Pulmonary artery endothelial cell (primary cell): ENCODE measurements at regions not wholly inside any gene's neighbourhood (a gene's known extent, or its start where the extent isn't known, plus 50 kb on each side); places are given as distances from the start of the nearest gene placed in this dataset.
A peak's percentile ranks its signal among the peaks of the same experiment; 100 is the strongest.
"Not testable (repeated sequence)": the region's sequence is repeated elsewhere in the genome, so short reads cannot be mapped to it uniquely, and the experiment has no call there.

Source experiments
- DNase-seq: peaks from one replicate; pipeline ENCODE4 v3.0.0-alpha.2; 2011; ENCODE audit warnings: low read depth, low spot score

GRCh38 chr12:20028033-20028432, 340.3 kb upstream of the PDE3A start:
- no peak for DNase-seq

GRCh38 chr12:20030826-20031225, 337.5 kb upstream of the PDE3A start:
- peak; percentile 91 for DNase-seq

GRCh38 chr12:20039562-20039961, 328.8 kb upstream of the PDE3A start:
- no peak for DNase-seq

- DNase-seq = no peak
Observed at GRCh38 chr12:20040184-20040583, 328.2 kb upstream of the PDE3A start.

- DNase-seq = no peak
Observed at GRCh38 chr12:20040831-20041230, 327.5 kb upstream of the PDE3A start.

GRCh38 chr12:20044351-20044750, 324.0 kb upstream of the PDE3A start:
- no peak for DNase-seq

GRCh38 chr12:20044846-20045245, 323.5 kb upstream of the PDE3A start:
- DNase-seq = no peak

GRCh38 chr12:20047901-20048300, 320.4 kb upstream of the PDE3A start:
- no peak for DNase-seq

- DNase-seq = no peak
Observed at GRCh38 chr12:20050221-20050620, 318.1 kb upstream of the PDE3A start.

GRCh38 chr12:20053782-20054181, 314.6 kb upstream of the PDE3A start:
- no peak for DNase-seq

- DNase-seq = no peak
Observed at GRCh38 chr12:20055856-20056255, 312.5 kb upstream of the PDE3A start.

GRCh38 chr12:20057398-20057797, 310.9 kb upstream of the PDE3A start:
- no peak for DNase-seq

- DNase-seq = no peak
Observed at GRCh38 chr12:20063116-20063515, 305.2 kb upstream of the PDE3A start.

GRCh38 chr12:20077618-20078017, 290.7 kb upstream of the PDE3A start:
- no peak for DNase-seq

GRCh38 chr12:20089077-20089476, 279.3 kb upstream of the PDE3A start:
- no peak for DNase-seq

- DNase-seq = not testable (repeated sequence)
Observed at GRCh38 chr12:20093190-20093810, 275.0 kb upstream of the PDE3A start.

GRCh38 chr12:20096430-20096829, 271.9 kb upstream of the PDE3A start:
- DNase-seq = no peak

- no peak for DNase-seq
Observed at GRCh38 chr12:20097626-20098025, 270.7 kb upstream of the PDE3A start.

- DNase-seq = no peak
Observed at GRCh38 chr12:20099395-20100183, 268.7 kb upstream of the PDE3A start.

- no peak for DNase-seq
Observed at GRCh38 chr12:20101046-20101445, 267.3 kb upstream of the PDE3A start.

- no peak for DNase-seq
Observed at GRCh38 chr12:20105943-20106342, 262.4 kb upstream of the PDE3A start.

GRCh38 chr12:20109676-20110075, 258.7 kb upstream of the PDE3A start:
- no peak for DNase-seq

GRCh38 chr12:20115371-20115770, 253.0 kb upstream of the PDE3A start:
- DNase-seq = not testable (repeated sequence)
